ENCODE measurements at regions not wholly inside any gene's neighbourhood (a gene's known extent, or its start where the extent isn't known, plus 50 kb on each side); places are given as distances from the start of the nearest gene placed in this dataset.

- H3K4me2 ChIP-seq = no peak overlapping the region
- 13% methylated on average over 2 of the region's 2 CpGs for WGBS (ENCODE audit: low lambda C conversion rate)
- H3K9ac ChIP-seq = no peak overlapping the region
- ChIA-PET CTCF (interaction anchor here (1.6 kb wide), 1 partner anchor 13 kb away, joined by 4 read pairs; no protein-coding TSS in a partner anchor), POLR2A (no interaction called here)
- no peaks in the 10 kb centered on the region for H4K20me1 ChIP-seq (ENCODE audit: insufficient read depth)
- H3K4me1 ChIP-seq (ENCODE audit: control insufficient read depth in 1 of 2, insufficient read depth in 2 of 2, low read depth in 1 of 2, low read length in 1 of 2) = no peaks in the 10 kb centered on the region
- no peak for TF ChIP-seq RFX5 (IDR thresholded peaks at IDR 0.05; ENCODE audit: low read length)
- TF ChIP-seq TAF1 (IDR thresholded peaks at IDR 0.05; ENCODE audit: borderline replicate concordance, low read depth, low read length) = no peak
- TF ChIP-seq FOXM1 (IDR thresholded peaks at IDR 0.05; ENCODE audit: low read depth) = no peak
- TF ChIP-seq ELF1 (IDR thresholded peaks at IDR 0.05) = no peak
- no peak for TF ChIP-seq FOSL2 (IDR thresholded peaks at IDR 0.05; ENCODE audit: borderline replicate concordance, low read depth)
- no peak for TF ChIP-seq MXI1 (IDR thresholded peaks at IDR 0.05; ENCODE audit: low read depth, low read length)
- no peak overlapping the region for H3K27ac ChIP-seq (ENCODE audit: low read depth in 2 of 2, low read length in 1 of 2)
- no peaks in the 10 kb centered on the region for H3K27me3 ChIP-seq (ENCODE audit: insufficient read depth)
- H3F3A ChIP-seq (replicated peaks; ENCODE audit: insufficient read depth) = no peaks in the 10 kb centered on the region
- H3K9me3 ChIP-seq = no peaks in the 10 kb centered on the region
- no peaks in the 10 kb centered on the region for H3K36me3 ChIP-seq (replicated peaks in 1 of 2; ENCODE audit: control insufficient read depth in 1 of 2, insufficient read depth in 2 of 2, low read length in 1 of 2)
- no peaks in the 10 kb centered on the region for H3K9me2 ChIP-seq
- H3K4me3 ChIP-seq (ENCODE audit: low read depth in 2 of 2, low read length in 1 of 2) = no peak overlapping the region
- no peaks in the 10 kb centered on the region for H3K79me2 ChIP-seq (ENCODE audit: insufficient read depth)
- no peak overlapping the region for H2AFZ ChIP-seq (ENCODE audit: low read depth)
- DNase-seq = no peak
Observed at GRCh38 chr10:81095238-81095637, 557.5 kb downstream of the SH2D4B start.

DNA sequence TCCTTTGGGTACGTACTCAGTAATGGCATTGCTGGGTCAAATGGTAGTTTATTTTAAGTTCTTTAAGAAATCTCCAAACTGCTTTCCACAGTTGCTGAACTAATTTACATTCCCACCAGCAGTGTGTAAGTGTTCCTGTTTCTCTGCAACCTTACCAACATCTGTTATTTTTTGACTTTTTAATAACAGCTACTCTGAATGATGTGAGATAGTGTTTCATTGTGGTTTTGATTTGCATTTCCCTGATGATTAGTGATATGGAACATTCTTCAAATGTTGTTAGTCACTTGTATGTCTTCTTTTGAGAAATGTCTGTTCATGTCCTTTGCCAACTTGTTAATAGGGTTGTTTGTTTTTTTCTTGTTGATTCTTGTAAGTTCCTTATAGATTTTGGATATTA, 558.9 kb downstream of the SH2D4B start:
- H3K27me3 ChIP-seq (ENCODE audit: insufficient read depth) = no peaks in the 10 kb centered on the region
- H2AFZ ChIP-seq (ENCODE audit: low read depth) = no peak overlapping the region
- no peaks in the 10 kb centered on the region for H3K79me2 ChIP-seq (ENCODE audit: insufficient read depth)
- no peak overlapping the region for H3K4me3 ChIP-seq (ENCODE audit: low read depth in 2 of 2, low read length in 1 of 2)
- H3F3A ChIP-seq (replicated peaks; ENCODE audit: insufficient read depth) = no peaks in the 10 kb centered on the region
- H3K4me2 ChIP-seq = no peak overlapping the region
- no peaks in the 10 kb centered on the region for H3K4me1 ChIP-seq (ENCODE audit: control insufficient read depth in 1 of 2, insufficient read depth in 2 of 2, low read depth in 1 of 2, low read length in 1 of 2)
- H3K9ac ChIP-seq = no peak overlapping the region
- H3K9me2 ChIP-seq = no peaks in the 10 kb centered on the region
- no peak for DNase-seq
- CTCF ChIA-PET = no interaction called here
- no peaks in the 10 kb centered on the region for H3K9me3 ChIP-seq
- POLR2A ChIA-PET = no interaction called here
- 30% methylated on average over 1 of the region's 1 CpG for WGBS (ENCODE audit: low lambda C conversion rate)
- H4K20me1 ChIP-seq (ENCODE audit: insufficient read depth) = no peaks in the 10 kb centered on the region
- H3K36me3 ChIP-seq (replicated peaks in 1 of 2; ENCODE audit: control insufficient read depth in 1 of 2, insufficient read depth in 2 of 2, low read length in 1 of 2) = no peaks in the 10 kb centered on the region
- TF ChIP-seq RAD21 (IDR thresholded peaks at IDR 0.05; ENCODE audit: low read length) = no peak
- TF ChIP-seq CTCF (IDR thresholded peaks at IDR 0.05) = no peak
- TF ChIP-seq GABPA (IDR thresholded peaks at IDR 0.05; ENCODE audit: low read depth) = no peak
- TF ChIP-seq TCF12 (IDR thresholded peaks at IDR 0.05) = no peak
- TF ChIP-seq PBX3 (IDR thresholded peaks at IDR 0.05) = no peak
- TF ChIP-seq CHD2 (IDR thresholded peaks at IDR 0.05; ENCODE audit: low read length, partially characterized antibody) = no peak
- TF ChIP-seq RXRA (IDR thresholded peaks at IDR 0.05; ENCODE audit: borderline replicate concordance, low read depth) = no peak
- TF ChIP-seq, protein P1, sequence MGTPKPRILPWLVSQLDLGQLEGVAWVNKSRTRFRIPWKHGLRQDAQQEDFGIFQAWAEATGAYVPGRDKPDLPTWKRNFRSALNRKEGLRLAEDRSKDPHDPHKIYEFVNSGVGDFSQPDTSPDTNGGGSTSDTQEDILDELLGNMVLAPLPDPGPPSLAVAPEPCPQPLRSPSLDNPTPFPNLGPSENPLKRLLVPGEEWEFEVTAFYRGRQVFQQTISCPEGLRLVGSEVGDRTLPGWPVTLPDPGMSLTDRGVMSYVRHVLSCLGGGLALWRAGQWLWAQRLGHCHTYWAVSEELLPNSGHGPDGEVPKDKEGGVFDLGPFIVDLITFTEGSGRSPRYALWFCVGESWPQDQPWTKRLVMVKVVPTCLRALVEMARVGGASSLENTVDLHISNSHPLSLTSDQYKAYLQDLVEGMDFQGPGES (IDR thresholded peaks at IDR 0.05; ENCODE audit: low read depth, low read length) = no peak
- no peak for TF ChIP-seq SMC3 (IDR thresholded peaks at IDR 0.05; ENCODE audit: low read depth, low read length)
- TF ChIP-seq, protein P2, sequence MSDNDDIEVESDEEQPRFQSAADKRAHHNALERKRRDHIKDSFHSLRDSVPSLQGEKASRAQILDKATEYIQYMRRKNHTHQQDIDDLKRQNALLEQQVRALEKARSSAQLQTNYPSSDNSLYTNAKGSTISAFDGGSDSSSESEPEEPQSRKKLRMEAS (IDR thresholded peaks at IDR 0.05; ENCODE audit: low read depth) = no peak
- TF ChIP-seq EP300 (IDR thresholded peaks at IDR 0.05; ENCODE audit: borderline replicate concordance in 1 of 2, low read depth in 1 of 2, low read length in 1 of 2) = no peak
- H3K27ac ChIP-seq (ENCODE audit: low read depth in 2 of 2, low read length in 1 of 2) = no peak overlapping the region
